Activated CD8-positive, alpha-beta memory T cell treated with anti-CD3 and anti-CD28 coated beads, Interleukin-2, amount 50 U/mL, for 4 hours (primary cell): ENCODE measurements at regions not wholly inside any gene's neighbourhood (a gene's known extent, or its start where the extent isn't known, plus 50 kb on each side); places are given as distances from the start of the nearest gene placed in this dataset.

Experiments
- DNase-seq: peaks from one replicate; pipeline ENCODE4 v3.0.0-alpha.2; 2020

GRCh38 chr6:19427548-19427947, 409.6 kb upstream of the ID4 start:
- DNase-seq, result no peak

GRCh38 chr6:19432966-19433498, 404.1 kb upstream of the ID4 start:
- no peak for DNase-seq

- DNase-seq, result no peak
These were observed 403.1 kb upstream of the ID4 start for GRCh38 chr6:19434065-19434464.

GRCh38 chr6:19435755-19436154, 401.4 kb upstream of the ID4 start:
- DNase-seq, result no peak

- DNase-seq, result no peak
These were observed 398.4 kb upstream of the ID4 start for GRCh38 chr6:19438566-19439353.

- DNase-seq, result no peak
These were observed 396.6 kb upstream of the ID4 start for GRCh38 chr6:19440531-19440930.

GRCh38 chr6:19443411-19443810, 393.8 kb upstream of the ID4 start:
- no peak for DNase-seq

GRCh38 chr6:19444041-19444440, 393.1 kb upstream of the ID4 start:
- no peak for DNase-seq

GRCh38 chr6:19444481-19444880, 392.7 kb upstream of the ID4 start:
- DNase-seq, result no peak

- no peak for DNase-seq
These were observed 390.6 kb upstream of the ID4 start for GRCh38 chr6:19446570-19446969.

GRCh38 chr6:19450651-19451050, 386.5 kb upstream of the ID4 start:
- no peak for DNase-seq

- DNase-seq, result no peak
These were observed 384.7 kb upstream of the ID4 start for GRCh38 chr6:19452495-19452894.

- no peak for DNase-seq
These were observed 383.0 kb upstream of the ID4 start for GRCh38 chr6:19454001-19454720.

GRCh38 chr6:19454721-19455392, 382.3 kb upstream of the ID4 start:
- no peak for DNase-seq

GRCh38 chr6:19463250-19463649, 373.9 kb upstream of the ID4 start:
- no peak for DNase-seq

GRCh38 chr6:19463925-19464324, 373.2 kb upstream of the ID4 start:
- DNase-seq, result no peak

- no peak for DNase-seq
These were observed 371.9 kb upstream of the ID4 start for GRCh38 chr6:19465256-19465655.

- no peak for DNase-seq
These were observed 371.4 kb upstream of the ID4 start for GRCh38 chr6:19465760-19466159.

- DNase-seq, result no peak
These were observed 366.8 kb upstream of the ID4 start for GRCh38 chr6:19470333-19470732.

- no peak for DNase-seq
These were observed 365.0 kb upstream of the ID4 start for GRCh38 chr6:19472153-19472552.

- no peak for DNase-seq
These were observed 364.3 kb upstream of the ID4 start for GRCh38 chr6:19472850-19473249.

- no peak for DNase-seq
These were observed 359.6 kb upstream of the ID4 start for GRCh38 chr6:19477563-19477962.

GRCh38 chr6:19478273-19478672, 358.9 kb upstream of the ID4 start:
- no peak for DNase-seq

- DNase-seq, result no peak
These were observed 358.2 kb upstream of the ID4 start for GRCh38 chr6:19478992-19479391.
